ENCODE measurements at regions not wholly inside any gene's neighbourhood (a gene's known extent, or its start where the extent isn't known, plus 50 kb on each side); places are given as distances from the start of the nearest gene placed in this dataset.

DNA sequence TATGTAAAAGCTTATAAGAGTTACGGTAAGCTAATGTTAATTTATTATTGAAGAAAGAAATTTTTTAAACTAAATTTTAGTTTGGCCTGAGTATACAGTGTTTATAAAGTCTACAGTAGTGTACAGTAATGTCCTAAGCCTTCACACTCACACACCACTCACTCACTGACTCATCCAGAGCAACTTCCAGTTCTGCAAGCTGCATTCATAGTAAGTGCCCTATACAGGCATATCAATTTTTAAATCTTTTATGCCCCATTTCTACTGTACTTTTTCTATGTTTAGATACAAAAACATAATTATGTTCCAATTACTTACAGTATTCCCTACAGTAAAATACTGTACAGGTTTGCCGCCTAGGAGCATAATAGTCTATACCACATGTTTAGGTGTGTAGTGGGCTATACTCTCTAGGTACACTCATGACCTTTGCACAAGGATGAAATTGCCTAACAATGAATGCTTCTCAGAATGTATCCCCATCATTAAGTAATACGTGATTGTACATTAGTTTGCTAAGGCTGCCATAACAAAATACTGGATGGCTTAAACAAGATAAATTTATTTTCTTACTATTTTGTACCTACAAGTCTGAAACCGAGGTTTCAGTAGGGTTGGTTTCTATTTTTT lies 333.8 kb upstream of the PCDH7 start:
- WGBS, 2 donors: 85 to 89% methylated on average over 4 of the region's 4 CpGs
- Histone ChIP-seq H3K36me3 (no peaks in the 10 kb centered on the region), H3K27ac (no peak overlapping the region), H3K27me3 (no peaks in the 10 kb centered on the region), H3K4me3 (no peak overlapping the region), H3K4me1 (no peaks in the 10 kb centered on the region), H3K9me3 (no peaks in the 10 kb centered on the region)
- no peak for DNase-seq
- no peak for TF ChIP-seq POLR2AphosphoS5 (IDR thresholded peaks at IDR 0.05)
- TF ChIP-seq, protein P1, sequence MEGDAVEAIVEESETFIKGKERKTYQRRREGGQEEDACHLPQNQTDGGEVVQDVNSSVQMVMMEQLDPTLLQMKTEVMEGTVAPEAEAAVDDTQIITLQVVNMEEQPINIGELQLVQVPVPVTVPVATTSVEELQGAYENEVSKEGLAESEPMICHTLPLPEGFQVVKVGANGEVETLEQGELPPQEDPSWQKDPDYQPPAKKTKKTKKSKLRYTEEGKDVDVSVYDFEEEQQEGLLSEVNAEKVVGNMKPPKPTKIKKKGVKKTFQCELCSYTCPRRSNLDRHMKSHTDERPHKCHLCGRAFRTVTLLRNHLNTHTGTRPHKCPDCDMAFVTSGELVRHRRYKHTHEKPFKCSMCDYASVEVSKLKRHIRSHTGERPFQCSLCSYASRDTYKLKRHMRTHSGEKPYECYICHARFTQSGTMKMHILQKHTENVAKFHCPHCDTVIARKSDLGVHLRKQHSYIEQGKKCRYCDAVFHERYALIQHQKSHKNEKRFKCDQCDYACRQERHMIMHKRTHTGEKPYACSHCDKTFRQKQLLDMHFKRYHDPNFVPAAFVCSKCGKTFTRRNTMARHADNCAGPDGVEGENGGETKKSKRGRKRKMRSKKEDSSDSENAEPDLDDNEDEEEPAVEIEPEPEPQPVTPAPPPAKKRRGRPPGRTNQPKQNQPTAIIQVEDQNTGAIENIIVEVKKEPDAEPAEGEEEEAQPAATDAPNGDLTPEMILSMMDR (IDR thresholded peaks at IDR 0.05): no peak
- no peak for TF ChIP-seq EP300 (IDR thresholded peaks at IDR 0.05)
- no peak for TF ChIP-seq POLR2A (IDR thresholded peaks at IDR 0.05)
- intact Hi-C loops (cut with DNase I): no loop called here

DNA sequence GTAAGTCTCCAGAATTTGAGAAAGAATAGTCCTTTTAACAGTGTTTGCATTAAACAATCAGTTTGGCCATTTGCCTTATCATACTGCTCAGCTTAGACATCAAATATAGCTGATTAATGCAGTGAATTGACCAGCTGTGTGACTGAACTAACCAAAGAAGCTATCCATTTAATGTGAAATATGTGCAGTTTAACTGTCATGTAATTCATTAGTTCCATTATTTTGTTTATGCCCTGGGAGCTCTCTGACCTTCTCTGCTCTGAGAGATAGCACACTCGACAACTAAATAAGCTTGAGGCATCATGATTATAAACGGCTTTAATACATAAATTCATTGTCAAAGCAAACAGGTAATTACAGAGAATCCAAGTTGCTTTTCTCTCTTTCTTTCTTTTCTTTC lies 324.3 kb upstream of the PCDH7 start:
- Histone ChIP-seq H3K4me3 (no peak overlapping the region), H3K27me3 (no peaks in the 10 kb centered on the region), H3K4me1 (no peaks in the 10 kb centered on the region), H3K9me3 (no peaks in the 10 kb centered on the region), H3K27ac (no peak overlapping the region), H3K36me3 (no peaks in the 10 kb centered on the region)
- WGBS, 2 donors: 70 to 74% methylated on average over 2 of the region's 2 CpGs
- intact Hi-C loops (cut with DNase I): no loop called here
- no peak for DNase-seq
- TF ChIP-seq POLR2AphosphoS5 (IDR thresholded peaks at IDR 0.05) (no peak), POLR2A (IDR thresholded peaks at IDR 0.05) (no peak), EP300 (IDR thresholded peaks at IDR 0.05) (no peak)
- TF ChIP-seq, protein P1 (IDR thresholded peaks at IDR 0.05): no peak

DNA sequence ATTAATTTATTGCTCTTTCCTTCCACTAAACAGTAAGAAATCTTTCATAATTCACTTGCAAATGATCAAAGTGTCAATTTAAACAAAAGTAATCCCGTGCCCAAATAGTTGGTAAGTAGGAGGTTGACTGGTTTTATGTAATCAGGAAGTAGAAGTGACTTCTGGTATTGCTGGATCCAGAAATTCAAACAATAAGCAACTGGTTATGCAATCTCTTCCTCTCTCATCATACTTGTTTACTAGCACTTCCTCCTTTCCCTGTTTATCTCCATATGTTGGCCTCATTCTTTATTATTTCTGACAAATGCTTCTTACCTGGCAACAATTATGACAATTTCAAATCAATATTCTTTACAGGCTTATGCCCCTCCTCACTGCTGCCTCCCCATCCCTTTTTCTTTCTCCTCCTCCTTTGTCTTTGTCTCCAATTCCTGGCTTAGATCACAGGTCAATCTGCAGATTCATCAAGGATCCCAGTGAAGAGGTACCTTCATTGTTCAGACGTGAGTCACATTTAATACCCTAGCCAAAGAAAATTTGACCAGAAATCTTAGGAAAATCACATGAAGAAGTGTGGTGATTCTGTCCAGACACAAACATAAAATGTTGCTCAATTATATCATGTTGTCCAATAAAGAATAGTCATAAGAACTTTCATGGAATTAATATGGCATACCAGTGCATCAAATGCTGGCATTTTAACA lies 323.2 kb upstream of the PCDH7 start:
- no peaks in the 10 kb centered on the region for H3K9me3 ChIP-seq
- no peak for DNase-seq
- WGBS, 2 donors: 47 to 52% methylated on average over 2 of the region's 2 CpGs
- no peaks in the 10 kb centered on the region for H3K4me1 ChIP-seq
- intact Hi-C loops (cut with DNase I): no loop called here
- TF ChIP-seq POLR2AphosphoS5 (IDR thresholded peaks at IDR 0.05) (no peak), EP300 (IDR thresholded peaks at IDR 0.05) (no peak), POLR2A (IDR thresholded peaks at IDR 0.05) (no peak)
- TF ChIP-seq, protein P1 (IDR thresholded peaks at IDR 0.05): no peak
- H3K4me3 ChIP-seq: no peak overlapping the region
- no peak overlapping the region for H3K27ac ChIP-seq
- H3K36me3 ChIP-seq: no peaks in the 10 kb centered on the region
- H3K27me3 ChIP-seq: no peaks in the 10 kb centered on the region

DNA sequence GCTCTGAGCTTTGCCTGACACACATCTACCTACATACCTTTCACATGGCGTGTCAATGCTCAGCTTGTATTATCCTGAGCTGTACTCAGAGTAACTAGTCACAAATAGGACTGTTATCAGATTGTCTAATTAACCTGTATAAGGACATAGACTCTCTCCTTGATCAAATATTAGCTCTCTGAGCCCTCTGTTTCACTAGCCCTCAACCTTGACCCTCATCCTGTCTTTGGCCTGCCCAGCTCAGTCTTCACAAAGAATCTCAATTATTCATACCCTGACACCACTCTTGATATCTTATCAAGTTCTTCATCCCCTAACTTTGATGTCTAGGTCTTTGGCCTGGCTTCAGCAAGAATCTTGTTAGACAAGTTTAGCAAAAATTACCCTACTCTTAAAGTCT lies 320.7 kb upstream of the PCDH7 start:
- no peaks in the 10 kb centered on the region for H3K36me3 ChIP-seq
- H3K4me1 ChIP-seq: no peaks in the 10 kb centered on the region
- no peak overlapping the region for H3K27ac ChIP-seq
- intact Hi-C loops (cut with DNase I): no loop called here
- 80 to 95% methylated on average over 1 of the region's 1 CpG for WGBS, 2 donors
- H3K9me3 ChIP-seq: no peaks in the 10 kb centered on the region
- DNase-seq: no peak
- no peak for TF ChIP-seq POLR2A (IDR thresholded peaks at IDR 0.05)
- TF ChIP-seq, protein P1 (IDR thresholded peaks at IDR 0.05): no peak
- no peak for TF ChIP-seq POLR2AphosphoS5 (IDR thresholded peaks at IDR 0.05)
- no peak for TF ChIP-seq EP300 (IDR thresholded peaks at IDR 0.05)
- H3K4me3 ChIP-seq: no peak overlapping the region
- no peaks in the 10 kb centered on the region for H3K27me3 ChIP-seq
